GM12864 (cell line): ENCODE measurements at regions not wholly inside any gene's neighbourhood (a gene's known extent, or its start where the extent isn't known, plus 50 kb on each side); places are given as distances from the start of the nearest gene placed in this dataset.
"Not testable (repeated sequence)": the region's sequence is repeated elsewhere in the genome, so short reads cannot be mapped to it uniquely, and the experiment has no call there.

Source experiments
- DNase-seq: peaks from one replicate; pipeline ENCODE4 v3.0.0-alpha.2; 2011; ENCODE audit warnings: low read depth
- H3K4me3 ChIP-seq: 2 replicates; pipeline ENCODE4 v1.5.1; 2011; ENCODE audit warnings: mild to moderate bottlenecking, low read depth, low read length, control low read depth
- CTCF ChIP-seq: IDR thresholded peaks from 2 replicates; pipeline ENCODE4 v1.5.1; 2011; ENCODE audit warnings: low read depth, mild to moderate bottlenecking, moderate library complexity, low read length, control low read depth, inconsistent platforms; ENCODE audit errors: missing control alignments

- DNase-seq, result no peak
- H3K4me3 ChIP-seq, result no peak overlapping the region
- TF ChIP-seq CTCF, result no peak
Observed at GRCh38 chr12:97639702-97640101, 177.1 kb downstream of the RMST start.

DNA sequence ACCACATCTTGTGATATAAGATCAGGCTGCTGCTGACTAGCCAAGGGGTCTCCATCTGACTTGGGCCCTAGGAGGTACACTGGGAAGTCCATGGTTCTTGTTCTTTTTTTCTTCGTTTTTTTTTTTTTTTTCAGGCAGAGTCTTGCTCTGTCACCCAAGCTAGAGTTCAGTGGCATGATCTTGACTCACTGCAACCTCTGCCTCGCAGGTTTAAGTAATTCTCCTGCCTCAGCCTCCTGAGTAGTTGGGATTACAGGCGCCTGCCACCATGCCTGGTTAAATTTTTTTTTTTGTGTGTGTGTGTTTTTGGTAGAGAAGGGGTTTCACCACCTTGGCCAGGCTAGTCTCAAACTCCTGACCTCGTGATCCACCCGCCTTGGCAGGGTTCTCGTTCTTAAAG is 178.2 kb downstream of the RMST start:
- DNase-seq, result no peak
- TF ChIP-seq CTCF, result no peak
- no peak overlapping the region for H3K4me3 ChIP-seq

DNA sequence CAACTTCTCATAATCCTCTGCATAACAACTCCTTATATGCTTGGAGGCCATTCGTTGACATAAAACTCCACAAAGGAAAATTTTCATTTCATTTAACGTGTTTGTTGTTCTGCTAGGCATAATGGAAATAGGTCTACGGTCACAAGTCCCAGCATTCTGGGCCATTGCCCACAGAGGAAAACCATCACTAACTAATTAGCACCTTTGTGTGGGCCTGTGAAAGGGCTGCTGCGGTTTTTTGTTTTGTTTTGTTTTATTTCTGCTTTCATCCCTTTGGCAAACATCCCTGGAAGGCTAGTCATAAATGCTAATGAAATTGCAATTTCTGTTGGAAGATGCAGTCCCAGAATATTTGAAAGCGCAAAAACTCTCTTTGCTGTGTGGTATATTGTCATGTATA is 180.3 kb downstream of the RMST start:
- no peak overlapping the region for H3K4me3 ChIP-seq
- no peak for DNase-seq
- TF ChIP-seq CTCF, result no peak

DNA sequence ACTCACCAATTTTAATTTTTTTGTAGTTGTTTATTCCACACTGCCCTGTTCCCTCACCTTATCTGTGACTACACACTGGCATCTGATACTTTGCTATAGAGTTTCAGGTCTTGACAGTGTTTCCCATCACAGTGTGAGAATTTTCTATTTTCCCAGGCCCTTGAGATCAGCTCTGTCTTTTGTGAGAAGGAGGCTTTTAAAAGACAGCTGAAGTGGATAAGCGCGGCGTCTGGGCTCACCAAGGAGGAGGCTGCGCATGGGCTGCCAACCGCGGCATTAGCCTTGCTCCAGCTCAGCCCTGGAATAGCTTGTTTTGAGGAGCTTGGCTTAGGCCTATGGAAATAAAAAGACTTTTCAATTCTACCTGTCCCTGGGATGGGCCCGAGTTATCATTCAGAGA is 181.3 kb downstream of the RMST start:
- DNase-seq, result no peak
- TF ChIP-seq CTCF, result no peak
- H3K4me3 ChIP-seq, result no peak overlapping the region

DNA sequence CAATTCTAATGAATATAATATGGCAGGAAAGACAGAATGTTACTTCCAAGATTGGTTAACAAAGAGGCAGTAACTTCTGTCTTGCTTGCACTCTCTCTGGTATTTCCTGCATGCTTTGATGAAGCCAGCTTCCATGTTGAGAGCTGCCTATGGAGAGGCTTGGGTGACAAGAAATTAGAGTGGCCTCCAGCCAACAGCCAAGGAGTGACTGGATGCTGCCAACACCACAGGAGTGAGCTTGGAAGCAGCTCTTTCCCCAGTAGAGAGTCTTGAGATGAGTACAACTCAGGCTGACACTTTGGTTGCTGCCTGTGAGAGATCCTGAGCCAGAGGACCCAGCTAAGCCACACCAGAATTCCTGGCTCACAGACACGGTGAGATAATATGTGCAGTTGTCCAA is 183.1 kb downstream of the RMST start:
- no peak for DNase-seq
- TF ChIP-seq CTCF, result no peak

DNA sequence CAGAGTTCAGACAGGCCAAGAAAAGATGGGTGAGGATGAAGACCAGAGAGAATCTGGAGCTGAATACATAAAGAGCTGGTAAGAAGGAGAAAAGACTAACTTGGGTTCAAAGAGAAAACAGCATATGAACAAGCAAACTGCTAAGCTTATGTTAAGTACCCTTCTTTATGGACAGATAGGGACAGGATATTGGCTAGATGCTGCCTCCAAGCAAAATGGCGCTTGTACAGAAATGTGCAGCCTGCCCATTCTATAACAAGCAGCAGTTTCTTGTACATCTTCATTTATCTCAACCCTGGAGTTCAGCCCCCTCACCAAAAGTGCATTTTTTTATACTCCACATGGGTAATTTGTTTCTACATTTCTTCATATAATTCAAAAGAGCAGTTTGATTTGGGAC is 184.5 kb downstream of the RMST start:
- no peak for DNase-seq
- TF ChIP-seq CTCF, result no peak
- H3K4me3 ChIP-seq, result no peak overlapping the region

More for the DNA sequence above, 183.1 kb downstream of the RMST start:
- H3K4me3 ChIP-seq, result no peak overlapping the region

DNA sequence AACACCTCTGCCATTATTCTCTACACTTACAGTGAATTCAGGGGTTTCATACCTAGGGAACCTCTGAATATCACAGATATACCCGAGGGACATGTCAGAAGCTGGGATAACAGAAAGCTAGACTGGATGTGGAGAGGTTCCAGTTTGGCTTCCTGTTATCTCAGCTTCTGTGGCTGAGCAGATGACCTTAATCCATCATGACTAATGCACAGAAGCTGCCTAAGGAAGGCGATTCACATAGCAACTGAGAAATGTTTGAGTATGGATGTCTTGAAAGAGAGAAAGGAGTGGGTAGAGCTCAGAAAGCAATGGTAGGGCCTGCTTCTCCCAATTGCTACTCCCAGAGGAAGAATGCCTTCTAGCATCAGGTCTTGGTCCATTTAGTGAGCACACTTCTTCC is 187.6 kb downstream of the RMST start:
- no peak for TF ChIP-seq CTCF
- no peak for DNase-seq
- no peak overlapping the region for H3K4me3 ChIP-seq

- H3K4me3 ChIP-seq, DNase-seq: not testable (repeated sequence)
Observed at GRCh38 chr12:97656548-97656947, 193.9 kb downstream of the RMST start.
